Smooth muscle cell (in vitro differentiated cells): ENCODE measurements at regions not wholly inside any gene's neighbourhood (a gene's known extent, or its start where the extent isn't known, plus 50 kb on each side); places are given as distances from the start of the nearest gene placed in this dataset.

Source experiments
- DNase-seq: peaks from one replicate; lab custom pipeline; 2025; ENCODE audit not compliant: unreplicated experiment; lab: John Stamatoyannopoulos, UW
- H2AFZ ChIP-seq: fragments of 200-600 bp; sonication (generic); 2 replicates; pipeline ENCODE4 v1.6.0; 2016; ENCODE audit warnings: antibody characterized with exemption, low read depth, mild to moderate bottlenecking
- H3F3A ChIP-seq: fragments of 200-600 bp; sonication (generic); 2 replicates; pipeline ENCODE4 v1.6.0; 2017; ENCODE audit warnings: antibody characterized with exemption, low read depth
- H3K27ac ChIP-seq: fragments of 200-600 bp; sonication (generic); 2 replicates; pipeline ENCODE4 v1.5.1; 2016; ENCODE audit warnings: low read depth, mild to moderate bottlenecking
- H3K27me3 ChIP-seq: fragments of 200-600 bp; sonication (generic); 2 replicates; pipeline ENCODE4 v1.6.1; 2016; ENCODE audit warnings: low read depth, mild to moderate bottlenecking
- H3K36me3 ChIP-seq: fragments of 200-600 bp; sonication (generic); 2 replicates; pipeline ENCODE4 v1.5.1; 2016; ENCODE audit warnings: low read depth
- H3K4me1 ChIP-seq: fragments of 200-600 bp; sonication (generic); 2 replicates; pipeline ENCODE4 v1.5.1; 2016; ENCODE audit warnings: low read depth
- H3K4me2 ChIP-seq: fragments of 200-600 bp; sonication (generic); 2 replicates; pipeline ENCODE4 v1.6.0; 2016; ENCODE audit warnings: mild to moderate bottlenecking
- H3K4me3 ChIP-seq: fragments of 200-600 bp; sonication (generic); 2 replicates; pipeline ENCODE4 v1.5.1; 2016; ENCODE audit warnings: mild to moderate bottlenecking
- H3K79me2 ChIP-seq: fragments of 200-600 bp; sonication (generic); 2 replicates; pipeline ENCODE4 v1.6.0; 2016; ENCODE audit warnings: low read depth, mild to moderate bottlenecking
- H3K9ac ChIP-seq: fragments of 200-600 bp; sonication (generic); 2 replicates; pipeline ENCODE4 v1.6.0; 2016; ENCODE audit warnings: low read depth
- H3K9me3 ChIP-seq: fragments of 200-600 bp; sonication (generic); replicated peaks from 2 replicates; pipeline ENCODE4 v1.5.1; 2016; ENCODE audit warnings: low read depth
- H4K20me1 ChIP-seq: fragments of 200-600 bp; sonication (generic); 2 replicates; pipeline ENCODE4 v1.6.0; 2016; ENCODE audit warnings: low read depth
- WGBS: methylation state at CpG from one replicate; pipeline ENCODE4 v1.1.7; 2016; ENCODE audit warnings: low lambda C conversion rate; 5-methylcytosine and 5-hydroxymethylcytosine counted together
- TF ChIP-seq, protein P1 (sequence below): fragments of 200-600 bp; sonication (generic); IDR thresholded peaks from 2 replicates; pipeline ENCODE4 v1.5.1; 2017; ENCODE audit warnings: borderline replicate concordance, mild to moderate bottlenecking, antibody characterized with exemption; ENCODE audit not compliant: insufficient read depth, poor library complexity, severe bottlenecking

GRCh38 chr6:55998576-55998975, 123.2 kb upstream of the BMP5 start:
- Histone ChIP-seq H3K27ac (no peak overlapping the region), H3K4me2 (no peak overlapping the region), H4K20me1 (no peaks in the 10 kb centered on the region), H3F3A (no peaks in the 10 kb centered on the region), H3K79me2 (no peaks in the 10 kb centered on the region), H3K4me3 (no peak overlapping the region), H3K9ac (no peak overlapping the region), H3K9me3 (peaks cover 3% of the 10 kb centered on the region), H2AFZ (no peak overlapping the region), H3K27me3 (no peaks in the 10 kb centered on the region), H3K36me3 (no peaks in the 10 kb centered on the region), H3K4me1 (no peaks in the 10 kb centered on the region)
- no peak for DNase-seq
- TF ChIP-seq, protein P1, sequence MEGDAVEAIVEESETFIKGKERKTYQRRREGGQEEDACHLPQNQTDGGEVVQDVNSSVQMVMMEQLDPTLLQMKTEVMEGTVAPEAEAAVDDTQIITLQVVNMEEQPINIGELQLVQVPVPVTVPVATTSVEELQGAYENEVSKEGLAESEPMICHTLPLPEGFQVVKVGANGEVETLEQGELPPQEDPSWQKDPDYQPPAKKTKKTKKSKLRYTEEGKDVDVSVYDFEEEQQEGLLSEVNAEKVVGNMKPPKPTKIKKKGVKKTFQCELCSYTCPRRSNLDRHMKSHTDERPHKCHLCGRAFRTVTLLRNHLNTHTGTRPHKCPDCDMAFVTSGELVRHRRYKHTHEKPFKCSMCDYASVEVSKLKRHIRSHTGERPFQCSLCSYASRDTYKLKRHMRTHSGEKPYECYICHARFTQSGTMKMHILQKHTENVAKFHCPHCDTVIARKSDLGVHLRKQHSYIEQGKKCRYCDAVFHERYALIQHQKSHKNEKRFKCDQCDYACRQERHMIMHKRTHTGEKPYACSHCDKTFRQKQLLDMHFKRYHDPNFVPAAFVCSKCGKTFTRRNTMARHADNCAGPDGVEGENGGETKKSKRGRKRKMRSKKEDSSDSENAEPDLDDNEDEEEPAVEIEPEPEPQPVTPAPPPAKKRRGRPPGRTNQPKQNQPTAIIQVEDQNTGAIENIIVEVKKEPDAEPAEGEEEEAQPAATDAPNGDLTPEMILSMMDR = no peak
- WGBS = 87% methylated on average over 2 of the region's 2 CpGs

DNA sequence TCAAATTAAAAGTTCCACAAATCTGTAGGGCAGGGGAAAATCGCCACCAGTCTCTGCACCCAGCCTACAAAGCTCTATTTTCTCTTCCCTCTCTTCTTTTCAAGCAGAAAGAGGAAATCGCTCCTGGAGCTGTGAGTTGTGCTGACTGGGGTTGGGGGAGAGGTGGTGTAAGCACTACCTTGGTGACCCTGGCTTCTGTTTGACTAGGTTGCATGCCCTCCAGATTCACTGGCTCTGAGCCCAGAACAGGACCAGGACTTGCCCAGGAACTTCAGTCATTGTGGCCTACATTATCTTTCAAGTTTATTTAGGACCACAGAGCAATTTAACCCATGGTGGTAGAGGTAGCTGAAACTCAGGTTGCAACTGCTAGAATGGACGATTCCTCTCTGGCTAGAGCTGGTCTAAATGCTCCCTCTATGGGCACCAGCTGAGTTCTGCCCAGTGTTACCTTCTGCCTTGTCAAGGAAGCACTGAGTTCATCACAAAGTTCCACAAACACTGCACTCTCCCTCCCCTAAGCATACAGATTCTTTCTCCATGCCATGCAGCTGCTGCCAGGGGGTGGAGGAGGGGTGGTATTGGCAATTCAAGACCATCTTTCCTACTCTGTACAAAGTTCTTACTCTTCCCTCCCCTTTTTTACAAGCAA, 122.0 kb upstream of the BMP5 start:
- Histone ChIP-seq H3K9ac (no peak overlapping the region), H4K20me1 (no peaks in the 10 kb centered on the region), H3K27me3 (no peaks in the 10 kb centered on the region), H3F3A (no peaks in the 10 kb centered on the region), H3K4me2 (no peak overlapping the region), H3K9me3 (peaks cover 6% of the 10 kb centered on the region), H2AFZ (no peak overlapping the region), H3K4me1 (no peaks in the 10 kb centered on the region), H3K36me3 (no peaks in the 10 kb centered on the region), H3K27ac (no peak overlapping the region), H3K79me2 (no peaks in the 10 kb centered on the region), H3K4me3 (no peak overlapping the region)
- DNase-seq = no peak
- TF ChIP-seq, protein P1 = no peak
- WGBS = 95% methylated on average over 3 of the region's 3 CpGs

GRCh38 chr6:55994531-55994930, 119.1 kb upstream of the BMP5 start:
- Histone ChIP-seq H3K27me3 (no peaks in the 10 kb centered on the region), H3K9me3 (peaks cover 6% of the 10 kb centered on the region), H3K79me2 (no peaks in the 10 kb centered on the region), H4K20me1 (no peaks in the 10 kb centered on the region), H3K4me1 (no peaks in the 10 kb centered on the region), H3K9ac (no peak overlapping the region), H2AFZ (no peak overlapping the region), H3K4me2 (no peak overlapping the region), H3K27ac (no peak overlapping the region), H3K36me3 (no peaks in the 10 kb centered on the region), H3F3A (no peaks in the 10 kb centered on the region), H3K4me3 (no peak overlapping the region)
- 94% methylated on average over 3 of the region's 3 CpGs for WGBS
- no peak for DNase-seq
- TF ChIP-seq, protein P1 = no peak

DNA sequence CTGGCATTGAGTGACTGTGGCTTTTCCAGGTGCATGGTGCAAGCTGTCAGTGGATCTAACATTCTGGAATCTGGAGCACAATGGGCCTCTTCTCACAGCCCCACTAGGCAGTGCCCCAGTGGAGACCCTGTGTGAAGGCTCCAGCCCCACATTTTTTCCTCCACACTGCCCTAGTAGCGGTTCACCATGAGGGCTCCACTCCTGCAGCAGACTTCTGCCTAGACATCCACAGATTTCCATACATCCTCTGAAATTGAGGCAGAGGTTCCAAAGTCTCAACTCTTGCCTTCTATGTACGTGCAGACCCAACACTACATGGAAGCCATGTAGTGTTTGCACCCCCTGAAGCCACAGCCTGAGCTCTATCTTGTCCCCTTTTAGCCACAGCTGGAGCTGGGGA, 118.0 kb upstream of the BMP5 start:
- no peaks in the 10 kb centered on the region for H3K36me3 ChIP-seq
- H3K79me2 ChIP-seq = no peaks in the 10 kb centered on the region
- 83% methylated on average over 2 of the region's 2 CpGs for WGBS
- no peak overlapping the region for H3K27ac ChIP-seq
- no peak overlapping the region for H3K4me2 ChIP-seq
- H2AFZ ChIP-seq = no peak overlapping the region
- H3K27me3 ChIP-seq = no peaks in the 10 kb centered on the region
- H3K4me1 ChIP-seq = no peaks in the 10 kb centered on the region
- H4K20me1 ChIP-seq = no peaks in the 10 kb centered on the region
- H3K4me3 ChIP-seq = no peak overlapping the region
- DNase-seq = no peak
- H3F3A ChIP-seq = no peaks in the 10 kb centered on the region
- TF ChIP-seq, protein P1 = no peak
- no peak overlapping the region for H3K9ac ChIP-seq
- peaks cover 6% of the 10 kb centered on the region for H3K9me3 ChIP-seq
